HG03135 (cell line): ENCODE measurements at regions not wholly inside any gene's neighbourhood (a gene's known extent, or its start where the extent isn't known, plus 50 kb on each side); places are given as distances from the start of the nearest gene placed in this dataset.

ENCODE experiments used
- ATAC-seq: cut with Tn5 transposase; IDR thresholded peaks from one replicate; pipeline ENCODE4 v1.9.1; 2021; ENCODE audit warnings: mild to moderate bottlenecking, moderate library complexity; ENCODE audit not compliant: unreplicated experiment

- ATAC-seq: no peak
These were observed 104.2 kb upstream of the MAP1LC3B2 start for GRCh38 chr12:116454950-116455447.

GRCh38 chr12:116455540-116456329 lies 103.4 kb upstream of the MAP1LC3B2 start:
- no peak for ATAC-seq

GRCh38 chr12:116456330-116457082 lies 102.7 kb upstream of the MAP1LC3B2 start:
- ATAC-seq: no peak

- ATAC-seq: no peak
These were observed 100.7 kb upstream of the MAP1LC3B2 start for GRCh38 chr12:116458492-116458891.

- no peak for ATAC-seq
These were observed 99.9 kb upstream of the MAP1LC3B2 start for GRCh38 chr12:116459011-116459875.

GRCh38 chr12:116459916-116460663 lies 99.1 kb upstream of the MAP1LC3B2 start:
- ATAC-seq: no peak

GRCh38 chr12:116461060-116461459 lies 98.1 kb upstream of the MAP1LC3B2 start:
- ATAC-seq: no peak

GRCh38 chr12:116463366-116463765 lies 95.8 kb upstream of the MAP1LC3B2 start:
- no peak for ATAC-seq

- no peak for ATAC-seq
These were observed 93.8 kb upstream of the MAP1LC3B2 start for GRCh38 chr12:116465407-116465806.

- ATAC-seq: no peak
These were observed 93.3 kb upstream of the MAP1LC3B2 start for GRCh38 chr12:116465856-116466255.

GRCh38 chr12:116466536-116466935 lies 92.6 kb upstream of the MAP1LC3B2 start:
- ATAC-seq: no peak

GRCh38 chr12:116469344-116469743 lies 89.8 kb upstream of the MAP1LC3B2 start:
- ATAC-seq: no peak

- no peak for ATAC-seq
These were observed 87.6 kb upstream of the MAP1LC3B2 start for GRCh38 chr12:116471544-116471943.

GRCh38 chr12:116472193-116472592 lies 87.0 kb upstream of the MAP1LC3B2 start:
- no peak for ATAC-seq

GRCh38 chr12:116473416-116473815 lies 85.8 kb upstream of the MAP1LC3B2 start:
- no peak for ATAC-seq

GRCh38 chr12:116474331-116474730 lies 84.8 kb upstream of the MAP1LC3B2 start:
- ATAC-seq: no peak

- no peak for ATAC-seq
These were observed 84.3 kb upstream of the MAP1LC3B2 start for GRCh38 chr12:116474899-116475298.

GRCh38 chr12:116476227-116476822 lies 82.9 kb upstream of the MAP1LC3B2 start:
- no peak for ATAC-seq

GRCh38 chr12:116478243-116478773 lies 80.9 kb upstream of the MAP1LC3B2 start:
- no peak for ATAC-seq
